ENCODE measurements at regions not wholly inside any gene's neighbourhood (a gene's known extent, or its start where the extent isn't known, plus 50 kb on each side); places are given as distances from the start of the nearest gene placed in this dataset.

GRCh38 chr3:10760199-10760598 lies 55.8 kb upstream of the SLC6A11 start:
- TF ChIP-seq ZFP3 (CRISPR knock-in tag; IDR thresholded peaks at IDR 0.05) (no peak), TCF4 (CRISPR knock-in tag; IDR thresholded peaks at IDR 0.05; ENCODE audit: borderline replicate concordance) (no peak), ARNTL (CRISPR knock-in tag; IDR thresholded peaks at IDR 0.05; ENCODE audit: borderline replicate concordance, low read depth) (no peak), RARB (CRISPR knock-in tag; IDR thresholded peaks at IDR 0.05) (no peak)
